Activated CD8-positive, alpha-beta T cell treated with anti-CD3 and anti-CD28 coated beads, Interleukin-2, amount 10 ng/mL, durations not matched to agents 7 days and 5 days (primary cell): ENCODE measurements at regions not wholly inside any gene's neighbourhood (a gene's known extent, or its start where the extent isn't known, plus 50 kb on each side); places are given as distances from the start of the nearest gene placed in this dataset.

Source experiments
- ATAC-seq: fragments of 150-1000 bp; cut with Tn5 transposase; one replicate; pipeline ENCODE4 v1.10.0; 2021; ENCODE audit warnings: moderate library complexity
- CTCF ChIA-PET: fragments of 350-600 bp; sonication (Branson Sonifier 250); formaldehyde crosslinking; loops from one replicate; lab custom pipeline; 2021; ENCODE audit warnings: antibody characterized with exemption; lab: Charles Lee
- POLR2A ChIA-PET: fragments of 350-600 bp; sonication (Branson Sonifier 250); formaldehyde crosslinking; loops from one replicate; lab custom pipeline; 2021; ENCODE audit warnings: antibody characterized with exemption; lab: Charles Lee
- DNase-seq: peaks from one replicate; pipeline ENCODE4 v3.0.0-alpha.2; 2020
- H3K27ac Mint-ChIP-seq: one replicate; pipeline ENCODE4 v1.8.0; 2021; ENCODE audit warnings: mild to moderate bottlenecking, mixed read lengths
- H3K27me3 Mint-ChIP-seq: one replicate; pipeline ENCODE4 v1.8.0; 2021; ENCODE audit warnings: low read depth, mixed read lengths
- H3K36me3 Mint-ChIP-seq: one replicate; pipeline ENCODE4 v1.8.0; 2021; ENCODE audit warnings: low read depth, mixed read lengths
- H3K4me1 Mint-ChIP-seq: one replicate; pipeline ENCODE4 v1.8.0; 2021; ENCODE audit warnings: low read depth, mixed read lengths
- H3K4me3 Mint-ChIP-seq: one replicate; pipeline ENCODE4 v1.8.0; 2021; ENCODE audit warnings: mild to moderate bottlenecking, mixed read lengths
- H3K9me3 Mint-ChIP-seq: one replicate; pipeline ENCODE4 v1.8.0; 2022; ENCODE audit warnings: mixed read lengths; ENCODE audit not compliant: insufficient read depth

DNA sequence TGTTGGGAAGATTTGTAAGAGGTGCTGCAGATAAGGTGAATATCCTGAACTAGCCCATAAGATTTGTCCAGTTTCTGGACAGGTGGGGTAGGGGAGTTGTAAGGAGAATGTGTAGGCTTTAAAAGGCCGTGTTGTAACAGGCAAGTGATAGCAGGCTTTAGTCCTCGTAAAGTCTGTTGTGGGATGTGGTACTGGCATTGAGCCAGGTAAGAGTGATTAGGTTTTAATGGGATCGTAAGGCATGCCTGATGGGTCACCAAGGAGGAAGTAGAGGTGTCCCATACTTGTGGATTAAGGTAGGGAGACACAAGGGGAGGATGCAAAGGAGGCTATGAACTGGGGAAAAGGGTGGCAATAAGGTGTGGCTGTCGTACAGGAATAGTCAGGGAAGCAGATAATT, 256.9 kb upstream of the DKK2 start:
- no peaks in the 10 kb centered on the region for H3K4me1 Mint-ChIP-seq
- POLR2A ChIA-PET: no interaction called here
- H3K27me3 Mint-ChIP-seq: no peaks in the 10 kb centered on the region
- DNase-seq (no peak), ATAC-seq (no peak)
- H3K27ac Mint-ChIP-seq: no peak overlapping the region
- H3K9me3 Mint-ChIP-seq: no peaks in the 10 kb centered on the region
- no peak overlapping the region for H3K4me3 Mint-ChIP-seq
- CTCF ChIA-PET: no interaction called here
- H3K36me3 Mint-ChIP-seq: no peaks in the 10 kb centered on the region

DNA sequence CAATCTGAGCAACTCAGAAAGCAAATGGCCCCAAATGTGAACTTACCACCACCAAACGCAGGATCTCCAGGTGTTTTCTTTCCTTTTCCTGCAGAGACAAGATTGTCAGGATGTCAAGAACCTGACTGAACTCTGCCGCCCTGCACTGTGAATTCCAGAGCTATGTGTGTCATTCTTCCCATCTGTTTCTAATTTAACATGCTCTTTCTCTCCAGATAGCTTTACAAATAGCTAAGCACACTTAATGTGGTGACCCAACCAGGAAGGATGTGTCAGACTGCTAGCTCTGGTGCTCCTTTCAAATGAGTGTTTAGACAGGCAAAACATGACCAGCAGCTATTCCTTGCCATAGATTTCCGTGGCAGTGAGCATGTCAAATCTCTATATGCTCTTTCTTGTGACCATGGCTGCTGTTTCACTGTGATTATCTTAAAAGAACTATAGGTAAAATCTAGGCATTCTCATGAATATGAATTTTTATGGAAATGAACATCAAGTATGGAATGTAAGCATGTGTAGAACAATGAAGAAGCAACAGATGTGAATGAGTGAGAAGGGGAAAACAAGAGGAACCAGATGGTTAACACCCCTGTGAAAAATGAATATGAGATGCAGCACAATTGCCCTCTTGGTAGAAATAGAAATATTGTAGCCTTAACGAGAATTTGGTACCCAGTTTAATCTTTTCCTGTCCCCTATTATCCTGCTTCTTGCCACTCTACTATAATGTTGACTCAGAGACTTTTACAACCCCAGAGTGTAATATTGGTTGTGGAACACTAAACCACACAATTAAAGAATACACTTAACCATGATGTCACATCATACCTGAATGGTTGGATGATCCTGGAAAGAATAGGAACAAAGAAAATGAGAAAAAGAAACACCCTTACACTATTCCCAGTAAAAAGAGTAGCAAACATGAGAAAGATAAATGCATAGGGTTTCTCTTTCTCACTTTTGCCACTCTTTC, 247.8 kb upstream of the DKK2 start:
- POLR2A ChIA-PET: no interaction called here
- Mint-ChIP-seq H3K36me3 (no peaks in the 10 kb centered on the region), H3K4me1 (no peaks in the 10 kb centered on the region)

DNA sequence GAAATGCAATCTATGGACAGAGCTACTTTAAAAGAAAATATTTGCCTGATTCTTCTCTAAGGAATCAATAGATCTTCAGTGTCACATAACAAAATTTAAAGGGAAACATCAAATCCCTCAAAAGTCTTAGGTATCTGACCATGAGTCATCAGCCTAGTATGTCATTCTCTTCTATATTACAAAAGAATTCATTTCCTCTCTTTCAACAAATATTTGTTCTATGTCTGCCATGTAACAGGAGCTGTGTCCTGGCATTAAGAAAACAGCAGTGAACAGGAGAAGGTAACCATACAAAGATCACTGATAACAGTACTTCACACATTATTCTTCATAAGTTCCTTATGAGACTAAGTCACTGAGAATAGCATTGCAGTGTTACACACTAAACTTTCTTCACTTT, 243.6 kb upstream of the DKK2 start:
- no peaks in the 10 kb centered on the region for H3K4me1 Mint-ChIP-seq
- no peak overlapping the region for H3K4me3 Mint-ChIP-seq
- ATAC-seq: no peak
- no peak overlapping the region for H3K27ac Mint-ChIP-seq
- H3K27me3 Mint-ChIP-seq: no peaks in the 10 kb centered on the region
- no peaks in the 10 kb centered on the region for H3K9me3 Mint-ChIP-seq
- POLR2A ChIA-PET: no interaction called here
- no peak for DNase-seq
- CTCF ChIA-PET: no interaction called here
- H3K36me3 Mint-ChIP-seq: no peaks in the 10 kb centered on the region

More for the DNA sequence above, 247.8 kb upstream of the DKK2 start:
- DNase-seq (no peak), ATAC-seq (no peak)
- H3K27ac Mint-ChIP-seq: no peak overlapping the region
- CTCF ChIA-PET: no interaction called here
- H3K27me3 Mint-ChIP-seq: no peaks in the 10 kb centered on the region
- H3K9me3 Mint-ChIP-seq: no peaks in the 10 kb centered on the region
- H3K4me3 Mint-ChIP-seq: no peak overlapping the region

DNA sequence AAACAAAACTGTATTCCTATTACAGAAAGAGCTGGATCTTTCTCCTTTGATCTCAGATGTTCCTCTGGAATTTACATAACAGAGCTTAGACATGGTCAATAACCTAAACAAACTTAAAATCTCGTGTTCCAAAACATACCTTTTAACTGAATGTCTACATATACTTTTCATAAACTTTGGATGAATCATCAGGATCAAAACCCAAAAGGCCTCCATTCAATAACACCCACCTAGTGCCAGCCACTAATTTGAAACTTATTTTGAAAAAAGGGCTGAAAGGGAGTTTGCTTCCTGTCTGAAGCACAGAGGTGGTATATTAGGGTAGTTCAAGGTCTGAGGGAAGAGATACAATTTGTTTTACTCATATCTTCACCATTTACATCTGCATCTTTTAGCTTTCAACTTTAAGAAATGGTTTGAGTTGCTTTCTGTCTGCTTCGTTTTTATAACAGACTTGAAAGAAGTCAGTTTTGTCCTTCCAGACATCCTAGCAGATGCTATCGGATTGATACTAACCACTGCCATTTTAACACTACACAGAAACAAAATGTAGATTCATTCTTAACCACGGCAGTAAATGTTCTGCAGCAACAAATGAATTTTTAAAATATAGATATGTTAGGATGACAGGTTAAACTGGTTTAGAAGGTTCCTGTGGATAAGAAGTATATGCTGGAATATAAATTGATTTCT, 242.8 kb upstream of the DKK2 start:
- ATAC-seq (no peak), DNase-seq (no peak)
- Mint-ChIP-seq H3K27ac (no peak overlapping the region), H3K4me1 (no peaks in the 10 kb centered on the region), H3K9me3 (no peaks in the 10 kb centered on the region), H3K4me3 (no peak overlapping the region), H3K27me3 (no peaks in the 10 kb centered on the region), H3K36me3 (no peaks in the 10 kb centered on the region)
- ChIA-PET POLR2A (no interaction called here), CTCF (no interaction called here)

DNA sequence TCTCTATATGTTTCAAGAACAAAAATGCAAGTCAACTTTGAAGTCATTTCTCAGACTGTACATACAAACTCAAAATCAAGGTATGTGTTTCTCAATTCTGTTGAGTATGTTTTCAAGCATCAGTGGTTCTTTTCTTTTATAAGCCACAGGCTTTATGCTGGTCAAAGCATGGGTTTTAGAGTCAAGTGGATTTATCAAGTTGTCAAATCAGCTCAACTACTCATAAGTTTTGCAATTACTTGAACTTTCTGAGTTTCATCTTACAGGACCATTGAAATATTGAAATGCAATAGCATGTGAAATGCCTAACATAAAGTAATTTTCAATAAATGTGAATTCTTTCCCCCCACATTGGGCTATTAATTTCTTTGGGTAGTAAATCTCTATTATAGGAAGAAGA, 239.9 kb upstream of the DKK2 start:
- Mint-ChIP-seq H3K36me3 (no peaks in the 10 kb centered on the region), H3K9me3 (no peaks in the 10 kb centered on the region), H3K27me3 (no peaks in the 10 kb centered on the region), H3K4me3 (no peak overlapping the region), H3K4me1 (no peaks in the 10 kb centered on the region), H3K27ac (no peak overlapping the region)
- ChIA-PET CTCF (no interaction called here), POLR2A (no interaction called here)
- DNase-seq (no peak), ATAC-seq (no peak)

DNA sequence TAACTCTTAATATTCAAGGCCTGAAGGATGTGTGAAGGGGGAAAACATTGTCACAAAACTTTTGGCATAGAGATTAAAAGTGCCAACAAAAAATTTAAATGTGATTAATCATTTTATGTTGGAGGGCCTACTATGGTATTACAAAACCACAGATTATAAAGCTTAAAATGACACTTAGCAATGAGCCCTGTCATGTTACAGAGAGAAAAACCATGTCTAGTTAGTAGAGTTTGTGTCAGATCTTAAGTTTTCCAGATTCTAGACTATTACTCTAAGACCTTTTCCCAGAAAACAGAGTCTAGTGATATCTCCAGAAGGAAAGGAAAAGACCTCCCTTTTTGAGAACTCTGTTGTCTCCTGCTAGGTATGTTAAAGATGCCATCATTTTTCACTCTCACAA, 239.1 kb upstream of the DKK2 start:
- no peak overlapping the region for H3K4me3 Mint-ChIP-seq
- ATAC-seq (no peak), DNase-seq (no peak)
- H3K27me3 Mint-ChIP-seq: no peaks in the 10 kb centered on the region
- H3K36me3 Mint-ChIP-seq: no peaks in the 10 kb centered on the region
- ChIA-PET CTCF (no interaction called here), POLR2A (no interaction called here)
- H3K4me1 Mint-ChIP-seq: no peaks in the 10 kb centered on the region
- H3K27ac Mint-ChIP-seq: no peak overlapping the region
- H3K9me3 Mint-ChIP-seq: no peaks in the 10 kb centered on the region

DNA sequence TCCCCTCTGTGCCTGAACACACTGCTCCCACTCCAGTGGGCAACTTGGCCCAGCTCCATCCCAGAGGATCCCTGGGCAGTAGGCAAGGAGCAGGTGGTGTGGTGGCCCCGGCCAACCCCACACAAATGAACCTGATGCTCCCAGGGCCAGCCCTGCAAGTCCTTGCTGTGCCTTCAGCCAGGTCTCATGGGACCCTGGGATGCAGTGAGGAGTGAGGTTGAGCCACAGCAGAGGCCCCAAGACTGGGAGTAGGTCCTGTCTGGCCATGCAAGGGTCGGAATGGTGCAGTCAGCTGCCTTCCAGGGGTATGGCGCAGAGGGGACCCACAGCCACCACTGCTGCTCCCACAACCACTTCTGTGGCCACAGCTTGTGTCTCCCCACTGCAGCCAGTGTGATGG, 234.5 kb upstream of the DKK2 start:
- Mint-ChIP-seq H3K27ac (no peak overlapping the region), H3K36me3 (no peaks in the 10 kb centered on the region), H3K4me1 (no peaks in the 10 kb centered on the region), H3K9me3 (no peaks in the 10 kb centered on the region), H3K27me3 (no peaks in the 10 kb centered on the region), H3K4me3 (no peak overlapping the region)
- ChIA-PET POLR2A (no interaction called here), CTCF (no interaction called here)
- no peak for DNase-seq
- ATAC-seq: no peak

DNA sequence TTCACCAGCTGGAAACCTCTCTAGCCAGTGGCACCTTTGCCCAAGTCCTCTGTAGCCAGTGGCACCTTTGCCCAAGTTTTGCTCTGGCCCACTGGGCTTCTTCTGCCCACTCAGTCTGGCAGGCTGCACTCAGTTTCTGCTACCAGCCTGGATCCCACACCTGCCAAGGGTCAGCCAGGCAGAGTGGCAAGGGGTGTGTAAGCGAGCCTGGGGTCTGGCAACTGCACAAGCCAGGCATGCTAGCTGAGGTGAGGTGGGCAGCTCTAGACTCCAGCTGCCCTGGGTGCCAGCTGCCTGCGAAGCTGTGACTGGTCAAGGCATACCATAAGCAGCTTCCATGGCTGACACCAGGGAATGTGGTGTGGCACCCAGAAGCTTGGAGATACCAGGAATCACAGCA, 233.1 kb upstream of the DKK2 start:
- Mint-ChIP-seq H3K4me1 (no peaks in the 10 kb centered on the region), H3K27ac (no peak overlapping the region), H3K36me3 (no peaks in the 10 kb centered on the region), H3K9me3 (no peaks in the 10 kb centered on the region), H3K27me3 (no peaks in the 10 kb centered on the region), H3K4me3 (no peak overlapping the region)
- ATAC-seq: no peak
- POLR2A ChIA-PET: no interaction called here
- DNase-seq: no peak
- CTCF ChIA-PET: interaction anchor here (0.6 kb wide), 1 partner anchor 1330 kb away, joined by 3 read pairs; no protein-coding TSS in a partner anchor

DNA sequence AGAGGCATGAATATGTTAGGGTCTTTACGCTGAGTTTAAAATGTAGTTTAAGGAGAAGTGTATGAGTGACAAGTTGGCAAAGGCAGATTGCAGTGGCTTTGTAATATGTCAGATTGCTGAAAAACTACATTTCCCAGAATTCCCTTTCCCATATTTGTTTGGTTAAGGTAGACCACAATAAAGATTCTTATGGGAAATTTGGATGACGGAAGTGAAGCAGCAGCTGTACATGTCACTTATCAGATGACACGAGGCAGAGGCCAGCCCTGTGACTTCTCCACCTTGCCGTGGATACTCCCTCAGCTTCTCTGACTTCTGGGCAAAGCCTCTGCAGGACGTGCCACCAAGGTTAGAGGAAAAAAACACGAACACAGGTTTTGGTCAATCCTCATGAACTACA, 229.7 kb upstream of the DKK2 start:
- POLR2A ChIA-PET: no interaction called here
- CTCF ChIA-PET: no interaction called here
- ATAC-seq: no peak
- Mint-ChIP-seq H3K9me3 (no peaks in the 10 kb centered on the region), H3K36me3 (no peaks in the 10 kb centered on the region), H3K27me3 (no peaks in the 10 kb centered on the region), H3K27ac (no peak overlapping the region), H3K4me1 (no peaks in the 10 kb centered on the region), H3K4me3 (no peak overlapping the region)
- no peak for DNase-seq

DNA sequence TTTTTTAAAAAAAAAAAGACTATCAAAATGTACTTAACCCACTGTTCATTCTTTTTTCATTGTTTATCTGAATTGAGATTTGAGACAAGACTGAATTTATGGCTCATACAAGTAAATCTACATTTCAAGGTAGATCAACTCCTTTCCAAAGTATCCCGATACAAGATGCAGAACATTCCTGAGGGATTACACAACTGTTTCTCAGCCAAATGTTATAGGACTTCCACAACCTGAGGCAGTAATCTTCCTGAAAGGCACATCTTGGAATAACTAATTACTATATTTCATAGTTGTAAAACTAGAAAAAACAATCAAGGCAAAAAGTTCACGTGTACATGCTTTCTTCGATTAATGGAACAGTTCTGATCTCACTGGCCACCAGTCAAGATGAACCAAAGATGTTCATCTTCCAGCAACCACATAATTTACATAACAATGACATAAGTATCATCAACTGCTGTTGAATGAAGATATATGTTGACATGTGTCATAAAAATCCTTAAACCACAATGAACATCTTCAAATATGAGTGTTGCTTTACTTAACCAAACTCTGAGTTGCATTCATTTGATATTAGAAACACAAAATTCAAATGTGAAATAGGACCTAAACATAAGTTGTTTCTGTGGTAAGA, 225.2 kb upstream of the DKK2 start:
- CTCF ChIA-PET: no interaction called here

DNA sequence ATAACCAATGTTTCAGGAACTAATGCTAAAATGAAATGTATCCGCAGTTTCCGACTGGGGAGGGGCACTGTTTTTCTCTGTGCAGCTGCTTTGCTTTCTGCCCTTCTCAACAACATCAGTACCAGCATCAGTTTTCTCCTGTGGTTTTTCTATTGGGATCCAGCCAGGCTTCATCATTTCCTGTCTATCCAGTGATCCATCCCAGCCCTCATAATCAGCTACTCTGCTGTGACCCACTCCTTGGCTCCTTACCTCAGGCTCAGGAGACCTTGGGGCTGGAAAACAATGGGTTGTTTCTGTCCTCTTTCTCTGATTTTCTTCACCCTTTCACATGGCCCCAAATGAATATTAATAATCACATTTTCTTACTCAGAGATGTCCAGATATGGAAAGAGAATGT, 222.2 kb upstream of the DKK2 start:
- Mint-ChIP-seq H3K4me1 (no peaks in the 10 kb centered on the region), H3K36me3 (no peaks in the 10 kb centered on the region), H3K4me3 (no peak overlapping the region), H3K27me3 (no peaks in the 10 kb centered on the region), H3K27ac (no peak overlapping the region), H3K9me3 (no peaks in the 10 kb centered on the region)
- ATAC-seq (no peak), DNase-seq (no peak)
- CTCF ChIA-PET: no interaction called here
- POLR2A ChIA-PET: no interaction called here

More for the DNA sequence above, 225.2 kb upstream of the DKK2 start:
- Mint-ChIP-seq H3K36me3 (no peaks in the 10 kb centered on the region), H3K27me3 (no peaks in the 10 kb centered on the region), H3K4me1 (no peaks in the 10 kb centered on the region), H3K4me3 (no peak overlapping the region), H3K27ac (no peak overlapping the region), H3K9me3 (no peaks in the 10 kb centered on the region)
- ATAC-seq (no peak), DNase-seq (no peak)
- POLR2A ChIA-PET: no interaction called here

DNA sequence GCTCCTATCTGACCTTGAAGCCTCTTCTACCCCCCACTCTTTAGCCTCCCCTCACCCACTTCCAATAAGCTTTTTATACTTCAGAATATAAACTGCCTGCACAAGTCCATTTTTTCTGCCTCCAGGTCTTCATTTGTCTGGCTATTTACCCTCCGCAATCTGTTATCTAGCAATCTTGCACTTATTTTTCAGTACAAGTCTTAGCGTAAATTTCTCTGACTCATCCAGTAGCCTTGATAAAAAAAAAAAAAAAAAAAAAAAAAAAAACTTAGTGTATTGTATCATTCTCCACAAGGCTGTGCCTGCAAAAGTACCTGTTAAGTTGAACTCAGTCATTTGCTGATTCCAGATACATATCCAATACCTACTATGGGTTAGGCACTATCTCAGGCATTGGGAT, 219.5 kb upstream of the DKK2 start:
- H3K27ac Mint-ChIP-seq: no peak overlapping the region
- CTCF ChIA-PET: no interaction called here
- H3K4me1 Mint-ChIP-seq: no peaks in the 10 kb centered on the region
- DNase-seq: no peak
- no peak for ATAC-seq
- H3K9me3 Mint-ChIP-seq: no peaks in the 10 kb centered on the region
- POLR2A ChIA-PET: no interaction called here
- H3K36me3 Mint-ChIP-seq: no peaks in the 10 kb centered on the region
- no peaks in the 10 kb centered on the region for H3K27me3 Mint-ChIP-seq
- H3K4me3 Mint-ChIP-seq: no peak overlapping the region
